GM21515 (cell line): ENCODE measurements at regions not wholly inside any gene's neighbourhood (a gene's known extent, or its start where the extent isn't known, plus 50 kb on each side); places are given as distances from the start of the nearest gene placed in this dataset.
"Not testable (repeated sequence)": the region's sequence is repeated elsewhere in the genome, so short reads cannot be mapped to it uniquely, and the experiment has no call there.

Experiments
- ATAC-seq: cut with Tn5 transposase; IDR thresholded peaks from one replicate; pipeline ENCODE4 v1.9.1; 2021; ENCODE audit not compliant: unreplicated experiment

DNA sequence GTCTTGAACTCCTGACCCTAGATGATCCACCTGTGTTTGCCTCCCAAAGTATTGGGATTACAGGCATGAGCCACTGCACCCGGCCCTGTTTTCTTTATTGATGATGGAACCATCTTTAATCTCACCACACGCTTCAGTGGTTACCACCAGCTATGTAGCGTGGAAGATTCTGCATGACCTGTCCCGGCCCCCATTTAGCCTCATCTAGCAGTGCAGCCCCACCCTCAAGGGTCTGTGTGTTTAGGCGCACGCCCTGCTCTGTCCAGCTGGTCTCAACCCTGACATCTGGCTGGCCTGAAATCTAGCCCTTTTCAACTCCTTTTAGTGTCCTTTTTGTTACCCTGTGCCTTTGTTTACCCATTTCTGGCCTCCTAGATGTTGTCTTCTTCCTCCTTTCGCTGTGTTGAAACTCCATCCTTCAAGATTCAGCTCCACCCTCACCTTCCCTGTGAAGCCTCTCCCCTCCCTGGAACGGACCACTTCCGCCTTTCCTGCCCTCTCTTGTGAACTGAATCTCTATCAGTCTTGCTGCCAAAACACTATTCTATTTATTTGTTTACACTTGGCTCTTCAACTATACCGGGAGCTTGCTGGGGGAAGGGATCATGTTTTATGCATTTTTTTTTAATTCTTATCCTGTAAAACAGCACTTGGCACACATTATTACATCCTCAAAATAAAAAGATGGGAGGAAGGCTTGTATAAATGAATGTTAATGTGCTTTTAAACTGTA is 101.0 kb upstream of the MTHFD1L start:
- no peak for ATAC-seq

- ATAC-seq: peak; percentile 94
Observed at GRCh38 chr6:150765067-150765764, 100.3 kb upstream of the MTHFD1L start.

- no peak for ATAC-seq
Observed at GRCh38 chr6:150766201-150766997, 99.1 kb upstream of the MTHFD1L start.

DNA sequence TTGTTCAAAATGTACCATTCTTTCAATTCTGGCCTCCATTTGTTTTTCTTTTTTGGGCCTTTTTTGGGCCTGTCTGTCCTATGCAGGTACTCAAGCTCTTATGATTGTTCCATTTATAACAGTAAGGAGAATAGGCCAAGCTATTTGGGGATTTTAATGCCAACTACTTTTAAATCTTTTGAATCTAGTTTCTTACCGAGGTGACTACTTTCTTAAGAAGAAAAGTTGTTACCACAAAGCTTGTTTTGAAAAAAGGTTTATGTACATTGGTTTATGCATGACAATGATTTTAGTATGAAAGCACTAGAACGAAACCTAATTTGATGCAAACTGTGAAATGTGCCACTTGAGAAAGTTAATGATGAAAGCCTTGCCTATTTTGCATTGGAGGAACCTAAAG is 98.3 kb upstream of the MTHFD1L start:
- no peak for ATAC-seq

DNA sequence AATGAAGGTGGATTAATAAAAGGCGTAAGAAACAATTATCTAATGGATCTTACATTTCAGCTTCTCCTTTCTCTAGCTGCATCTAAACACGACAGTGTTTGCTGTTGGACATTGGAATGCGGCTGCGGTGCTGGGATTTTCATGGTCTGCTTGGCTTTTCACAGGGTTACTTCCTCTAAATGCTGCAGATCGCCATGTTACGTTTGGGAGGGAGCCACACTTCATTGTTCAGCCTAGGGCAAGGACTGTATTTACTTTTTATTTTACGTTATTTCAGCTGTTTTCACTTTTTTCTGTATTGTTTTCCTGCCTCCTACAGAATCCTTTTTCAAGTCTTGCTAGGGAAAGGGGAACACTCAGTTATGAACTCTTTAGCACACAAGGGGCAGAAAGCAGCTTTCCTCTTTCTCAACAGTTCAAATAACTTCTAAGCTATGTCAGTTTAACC is 97.9 kb upstream of the MTHFD1L start:
- ATAC-seq: no peak

DNA sequence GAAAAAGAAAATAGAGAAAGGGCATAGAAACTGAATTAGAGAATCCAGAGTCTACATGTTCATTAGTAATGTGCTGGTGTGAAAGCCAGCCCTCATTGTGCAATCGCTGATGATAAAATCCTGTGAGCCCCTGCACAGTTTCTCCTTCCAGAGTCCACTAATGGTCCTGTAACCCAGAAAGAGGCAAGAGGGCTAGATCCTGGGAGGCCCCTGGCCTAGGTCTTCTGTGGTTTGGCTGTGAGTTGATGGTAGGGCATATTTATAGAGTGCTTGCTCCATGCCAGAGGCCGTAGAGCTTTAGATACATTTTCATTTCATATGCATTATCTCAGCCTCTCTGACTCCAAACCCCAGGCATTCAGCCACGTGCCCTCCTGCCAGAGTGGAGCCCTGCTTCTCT is 94.9 kb upstream of the MTHFD1L start:
- ATAC-seq: no peak

GRCh38 chr6:150773969-150774368 is 91.5 kb upstream of the MTHFD1L start:
- no peak for ATAC-seq

DNA sequence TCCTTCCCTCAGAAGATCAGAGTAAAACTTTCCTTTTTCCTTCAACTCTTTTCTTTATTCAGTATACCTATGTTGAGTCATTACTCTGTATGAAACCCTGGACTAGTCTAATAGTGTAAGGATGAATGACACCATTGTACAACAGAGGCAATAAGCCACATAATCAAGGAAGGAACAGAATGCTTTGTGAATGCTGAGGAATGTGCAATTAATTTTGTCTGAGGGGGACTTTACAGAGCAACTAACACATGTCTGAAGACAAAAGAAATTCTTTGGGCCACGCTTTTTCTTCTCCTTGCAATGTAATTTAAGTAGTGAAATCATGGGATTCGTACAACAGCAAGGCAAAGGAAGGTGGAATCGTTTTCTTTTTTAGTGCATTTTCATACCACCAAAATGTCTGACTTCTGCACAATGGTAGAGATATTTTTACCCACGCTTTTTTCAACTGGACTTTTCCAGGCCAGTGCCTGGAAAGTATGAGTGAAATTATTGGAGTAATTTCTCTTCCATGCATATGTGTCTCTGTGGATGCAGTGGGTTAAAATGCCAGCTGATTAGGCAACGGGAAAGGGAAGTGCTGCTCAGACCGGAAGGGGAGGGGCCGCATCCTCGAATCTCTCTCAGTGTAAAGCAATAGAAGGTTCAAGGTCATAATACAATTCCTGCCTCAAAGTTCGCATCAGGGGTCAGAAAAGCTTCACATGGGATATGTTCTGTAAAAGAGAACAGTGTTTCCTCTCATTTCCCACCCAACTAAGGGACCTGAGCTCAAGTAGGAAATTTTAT is 89.9 kb upstream of the MTHFD1L start:
- no peak for ATAC-seq

GRCh38 chr6:150777736-150778135 is 87.8 kb upstream of the MTHFD1L start:
- no peak for ATAC-seq

- no peak for ATAC-seq
Observed at GRCh38 chr6:150783813-150784212, 81.7 kb upstream of the MTHFD1L start.

- ATAC-seq: no peak
Observed at GRCh38 chr6:150787429-150787828, 78.1 kb upstream of the MTHFD1L start.

GRCh38 chr6:150788089-150788488 is 77.4 kb upstream of the MTHFD1L start:
- no peak for ATAC-seq

DNA sequence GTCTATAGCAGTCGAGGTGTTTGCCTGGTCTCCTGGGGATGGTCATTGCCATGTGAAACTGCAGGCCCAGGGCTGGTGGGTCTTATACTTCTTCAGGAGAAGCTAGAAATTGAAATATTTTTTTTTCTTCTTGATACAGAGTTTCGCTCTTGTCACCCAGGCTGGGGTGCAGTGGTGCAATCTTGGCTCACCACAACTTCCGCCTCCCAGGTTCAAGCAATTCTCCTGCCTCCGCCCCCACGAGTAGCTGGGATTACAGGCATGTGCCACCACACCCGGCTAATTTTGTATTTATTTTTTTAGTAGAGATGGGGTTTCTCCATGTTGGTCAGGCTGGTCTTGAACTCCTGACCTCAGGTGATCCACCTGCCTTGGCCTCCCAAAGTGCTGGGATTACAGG is 75.6 kb upstream of the MTHFD1L start:
- ATAC-seq: not testable (repeated sequence)

GRCh38 chr6:150791717-150792116 is 73.8 kb upstream of the MTHFD1L start:
- no peak for ATAC-seq

DNA sequence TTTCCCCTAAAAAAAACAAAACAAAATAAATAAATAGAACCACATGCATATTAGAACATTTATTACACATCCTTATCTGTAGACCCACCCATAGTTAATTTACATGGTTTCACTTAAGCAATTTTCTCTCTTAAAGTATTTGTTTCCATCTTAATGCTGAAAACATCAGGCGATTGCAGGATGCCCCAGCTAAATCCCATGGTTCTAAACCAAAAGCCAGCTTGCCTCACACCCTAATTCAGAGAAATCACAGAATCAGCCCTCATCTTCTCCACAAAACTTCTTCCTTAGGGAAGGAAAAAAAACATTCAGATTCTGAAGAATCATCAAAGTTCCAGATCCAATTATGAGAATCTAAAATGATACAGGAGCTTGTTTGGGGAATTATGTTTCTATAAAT is 67.6 kb upstream of the MTHFD1L start:
- no peak for ATAC-seq

GRCh38 chr6:150799276-150799805 is 66.2 kb upstream of the MTHFD1L start:
- no peak for ATAC-seq

- ATAC-seq: no peak
Observed at GRCh38 chr6:150800674-150801314, 64.7 kb upstream of the MTHFD1L start.

GRCh38 chr6:150806790-150807189 is 58.7 kb upstream of the MTHFD1L start:
- ATAC-seq: no peak

- ATAC-seq: peak; percentile 43
Observed at GRCh38 chr6:150813319-150813992, 52.0 kb upstream of the MTHFD1L start.

DNA sequence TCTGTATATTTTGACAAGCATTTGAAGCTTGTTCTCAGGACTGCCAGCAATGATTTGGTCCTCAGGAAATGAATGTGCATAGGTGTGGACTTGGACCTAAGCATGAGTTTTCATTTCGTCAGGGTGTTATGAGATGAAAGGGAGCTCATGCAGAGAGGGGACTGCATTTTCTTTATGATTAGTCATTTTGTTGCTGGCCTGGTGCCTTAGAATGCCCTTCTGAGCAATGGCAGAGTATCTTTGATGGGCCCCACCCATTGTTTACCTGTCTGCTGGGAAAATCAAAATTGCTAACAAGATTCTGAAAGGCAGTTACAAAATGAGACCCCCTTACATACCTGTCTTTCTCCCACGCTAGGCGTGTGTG is 51.5 kb upstream of the MTHFD1L start:
- peak; percentile 39 for ATAC-seq
